ENCODE measurements at regions not wholly inside any gene's neighbourhood (a gene's known extent, or its start where the extent isn't known, plus 50 kb on each side); places are given as distances from the start of the nearest gene placed in this dataset.

GRCh38 chr18:24586662-24587360, 126.4 kb downstream of the HRH4 start:
- WGBS, 2 donors: 80 to 85% methylated on average over 5 of the region's 5 CpGs
- no peak for FAIRE-seq
- no peak for ATAC-seq

GRCh38 chr18:24588440-24588839, 128.0 kb downstream of the HRH4 start:
- intact Hi-C loops (cut with DNase I): no loop called here
- ATAC-seq: no peak
- Histone ChIP-seq H3K27ac (no peak overlapping the region), H3K27me3 (no peaks in the 10 kb centered on the region), H3K9me3 (no peaks in the 10 kb centered on the region), H3K4me1 (no peaks in the 10 kb centered on the region), H3K36me3 (no peaks in the 10 kb centered on the region), H3K4me3 (no peak overlapping the region)
- no peak for FAIRE-seq
- no peak for TF ChIP-seq CTCF (IDR thresholded peaks at IDR 0.05)
- 67 to 86% methylated on average over 5 of the region's 5 CpGs for WGBS, 2 donors
- DNase-seq: no peak

More at GRCh38 chr18:24586662-24587360, 126.4 kb downstream of the HRH4 start:
- H3K9me3 ChIP-seq: no peaks in the 10 kb centered on the region
- no peak for DNase-seq
- H3K4me1 ChIP-seq: no peaks in the 10 kb centered on the region
- no peak overlapping the region for H3K27ac ChIP-seq
- no peak for TF ChIP-seq CTCF (IDR thresholded peaks at IDR 0.05)
- intact Hi-C loops (cut with DNase I): no loop called here
- no peaks in the 10 kb centered on the region for H3K36me3 ChIP-seq
- H3K27me3 ChIP-seq: no peaks in the 10 kb centered on the region
- no peak overlapping the region for H3K4me3 ChIP-seq

GRCh38 chr18:24590946-24591345, 130.5 kb downstream of the HRH4 start:
- 74 to 88% methylated on average over 4 of the region's 4 CpGs for WGBS, 2 donors
- no peaks in the 10 kb centered on the region for H3K4me1 ChIP-seq
- no peak for ATAC-seq

DNA sequence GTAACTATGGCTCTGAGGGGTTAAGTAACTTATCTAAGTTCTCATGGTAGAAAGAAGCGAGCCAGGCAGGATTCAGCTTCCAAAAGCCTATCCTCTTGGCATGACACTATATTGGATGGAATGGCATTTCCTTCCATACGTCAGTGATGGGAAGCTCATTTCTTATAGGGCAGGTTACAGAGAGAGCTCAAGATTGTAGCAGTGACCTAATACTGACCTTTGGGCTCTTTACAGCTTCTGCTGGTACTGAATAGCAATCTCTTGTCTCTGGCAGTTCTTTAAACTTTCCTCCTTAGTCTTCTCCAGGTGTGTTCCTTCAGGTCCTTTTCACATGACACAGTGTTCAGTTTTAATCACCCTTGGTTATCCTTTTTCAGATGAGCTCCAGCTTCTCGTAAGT, 133.0 kb downstream of the HRH4 start:
- no peak overlapping the region for H3K4me3 ChIP-seq
- DNase-seq (no peak), ATAC-seq (no peak), FAIRE-seq (no peak)
- no peaks in the 10 kb centered on the region for H3K4me1 ChIP-seq
- H3K27me3 ChIP-seq: no peaks in the 10 kb centered on the region
- TF ChIP-seq CTCF (IDR thresholded peaks at IDR 0.05): no peak
- no peak overlapping the region for H3K27ac ChIP-seq
- H3K9me3 ChIP-seq: no peaks in the 10 kb centered on the region
- 76 to 86% methylated on average over 3 of the region's 3 CpGs for WGBS, 2 donors
- intact Hi-C loops (cut with DNase I): loop anchor here in 1 of 3 donors (10.0 kb wide), 1 partner anchor 141 kb away; no protein-coding TSS in a partner anchor
- H3K36me3 ChIP-seq: no peaks in the 10 kb centered on the region

More at GRCh38 chr18:24590946-24591345, 130.5 kb downstream of the HRH4 start:
- Histone ChIP-seq H3K9me3 (no peaks in the 10 kb centered on the region), H3K36me3 (no peaks in the 10 kb centered on the region), H3K4me3 (no peak overlapping the region), H3K27me3 (no peaks in the 10 kb centered on the region), H3K27ac (no peak overlapping the region)
- intact Hi-C loops (cut with DNase I): loop anchor here in 1 of 3 donors (10.0 kb wide), 1 partner anchor 144 kb away; no protein-coding TSS in a partner anchor
- TF ChIP-seq CTCF (IDR thresholded peaks at IDR 0.05): no peak
- DNase-seq (no peak), FAIRE-seq (no peak)

DNA sequence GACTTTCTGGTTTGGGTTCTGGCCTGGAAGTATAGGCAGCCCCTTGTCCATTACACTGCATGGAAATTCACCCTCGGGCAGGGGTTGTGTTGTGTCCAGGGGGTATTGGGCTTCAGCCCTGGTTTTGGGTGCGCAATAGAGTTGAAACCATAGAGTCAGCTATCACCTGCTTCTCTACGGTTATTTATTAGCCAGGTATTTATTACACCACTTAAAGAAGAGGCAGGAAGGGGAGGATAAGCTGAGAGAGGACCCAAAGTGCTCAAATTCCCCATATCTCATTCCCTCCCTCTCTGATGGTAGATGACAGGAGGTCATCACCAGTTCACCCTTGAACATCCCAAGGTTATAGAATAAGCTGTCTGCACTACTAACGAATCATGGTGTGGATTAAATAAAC, 133.4 kb downstream of the HRH4 start:
- TF ChIP-seq CTCF (IDR thresholded peaks at IDR 0.05): no peak
- DNase-seq (no peak), ATAC-seq (no peak), FAIRE-seq (no peak)
- WGBS, 2 donors: 68 to 71% methylated on average over 4 of the region's 4 CpGs
- Histone ChIP-seq H3K27ac (no peak overlapping the region), H3K9me3 (no peaks in the 10 kb centered on the region), H3K4me1 (no peaks in the 10 kb centered on the region), H3K27me3 (no peaks in the 10 kb centered on the region), H3K36me3 (no peaks in the 10 kb centered on the region), H3K4me3 (no peak overlapping the region)
- intact Hi-C loops (cut with DNase I): loop anchor here in 1 of 3 donors (10.0 kb wide), 1 partner anchor 141 kb away; no protein-coding TSS in a partner anchor
